ENCODE measurements at regions not wholly inside any gene's neighbourhood (a gene's known extent, or its start where the extent isn't known, plus 50 kb on each side); places are given as distances from the start of the nearest gene placed in this dataset.

DNA sequence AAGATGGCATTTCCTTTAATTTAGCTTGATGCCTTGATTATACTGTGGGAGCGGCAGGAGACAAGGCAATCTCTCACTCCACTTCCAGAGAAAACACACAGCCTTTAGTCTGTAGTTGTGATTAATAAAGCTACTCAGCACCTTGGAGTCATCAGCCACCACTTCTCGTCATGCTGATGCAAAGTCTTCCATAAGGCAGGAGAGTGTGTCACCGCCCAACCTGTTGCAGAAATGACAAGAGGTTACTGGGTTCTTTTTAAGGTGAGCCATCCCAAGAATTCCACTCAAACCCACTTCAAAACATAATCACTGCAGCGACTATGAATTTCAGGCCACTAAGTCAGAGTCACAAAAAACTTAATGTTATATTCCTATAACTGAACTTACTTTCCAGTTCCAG is 223.9 kb upstream of the TOX3 start:
- Histone ChIP-seq H3K27me3 (replicated peaks) (no peaks in the 10 kb centered on the region), H3K36me3 (replicated peaks) (no peaks in the 10 kb centered on the region), H3K4me3 (ENCODE audit: low read depth, low read length) (no peak overlapping the region), H3K27ac (no peak overlapping the region)
- in situ Hi-C loops (cut with HindIII; ENCODE audit: low pct_ligation_motif_present, low sequenced_read_pairs) = no loop called here
- TF ChIP-seq, protein P1, sequence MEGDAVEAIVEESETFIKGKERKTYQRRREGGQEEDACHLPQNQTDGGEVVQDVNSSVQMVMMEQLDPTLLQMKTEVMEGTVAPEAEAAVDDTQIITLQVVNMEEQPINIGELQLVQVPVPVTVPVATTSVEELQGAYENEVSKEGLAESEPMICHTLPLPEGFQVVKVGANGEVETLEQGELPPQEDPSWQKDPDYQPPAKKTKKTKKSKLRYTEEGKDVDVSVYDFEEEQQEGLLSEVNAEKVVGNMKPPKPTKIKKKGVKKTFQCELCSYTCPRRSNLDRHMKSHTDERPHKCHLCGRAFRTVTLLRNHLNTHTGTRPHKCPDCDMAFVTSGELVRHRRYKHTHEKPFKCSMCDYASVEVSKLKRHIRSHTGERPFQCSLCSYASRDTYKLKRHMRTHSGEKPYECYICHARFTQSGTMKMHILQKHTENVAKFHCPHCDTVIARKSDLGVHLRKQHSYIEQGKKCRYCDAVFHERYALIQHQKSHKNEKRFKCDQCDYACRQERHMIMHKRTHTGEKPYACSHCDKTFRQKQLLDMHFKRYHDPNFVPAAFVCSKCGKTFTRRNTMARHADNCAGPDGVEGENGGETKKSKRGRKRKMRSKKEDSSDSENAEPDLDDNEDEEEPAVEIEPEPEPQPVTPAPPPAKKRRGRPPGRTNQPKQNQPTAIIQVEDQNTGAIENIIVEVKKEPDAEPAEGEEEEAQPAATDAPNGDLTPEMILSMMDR (IDR thresholded peaks at IDR 0.05; ENCODE audit: low read depth, low read length, missing control alignments) = no peak
- DNase-seq = no peak

DNA sequence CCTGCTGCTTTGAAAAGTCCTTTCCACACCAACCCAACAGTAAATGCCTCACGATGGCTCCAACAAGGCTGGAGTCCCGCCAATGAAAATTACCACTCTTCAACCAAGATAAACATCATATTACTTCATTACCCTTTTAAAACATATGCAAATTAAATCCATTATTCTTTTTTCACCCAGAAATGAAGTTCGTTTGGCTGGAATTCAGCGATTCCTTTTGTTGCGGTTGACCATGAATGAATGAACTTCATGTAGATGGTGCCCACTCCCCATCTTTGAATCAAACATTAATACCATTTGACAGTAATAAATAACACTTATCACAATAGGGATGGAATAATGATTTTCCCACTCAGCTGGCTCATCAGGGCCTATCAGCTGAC is 211.5 kb upstream of the TOX3 start:
- Histone ChIP-seq H3K27me3 (replicated peaks) (no peaks in the 10 kb centered on the region), H3K4me3 (ENCODE audit: low read depth, low read length) (no peak overlapping the region), H3K27ac (no peak overlapping the region), H3K36me3 (replicated peaks) (no peaks in the 10 kb centered on the region)
- TF ChIP-seq, protein P1 (IDR thresholded peaks at IDR 0.05; ENCODE audit: low read depth, low read length, missing control alignments) = no peak
- DNase-seq = no peak
- in situ Hi-C loops (cut with HindIII; ENCODE audit: low pct_ligation_motif_present, low sequenced_read_pairs) = no loop called here

DNA sequence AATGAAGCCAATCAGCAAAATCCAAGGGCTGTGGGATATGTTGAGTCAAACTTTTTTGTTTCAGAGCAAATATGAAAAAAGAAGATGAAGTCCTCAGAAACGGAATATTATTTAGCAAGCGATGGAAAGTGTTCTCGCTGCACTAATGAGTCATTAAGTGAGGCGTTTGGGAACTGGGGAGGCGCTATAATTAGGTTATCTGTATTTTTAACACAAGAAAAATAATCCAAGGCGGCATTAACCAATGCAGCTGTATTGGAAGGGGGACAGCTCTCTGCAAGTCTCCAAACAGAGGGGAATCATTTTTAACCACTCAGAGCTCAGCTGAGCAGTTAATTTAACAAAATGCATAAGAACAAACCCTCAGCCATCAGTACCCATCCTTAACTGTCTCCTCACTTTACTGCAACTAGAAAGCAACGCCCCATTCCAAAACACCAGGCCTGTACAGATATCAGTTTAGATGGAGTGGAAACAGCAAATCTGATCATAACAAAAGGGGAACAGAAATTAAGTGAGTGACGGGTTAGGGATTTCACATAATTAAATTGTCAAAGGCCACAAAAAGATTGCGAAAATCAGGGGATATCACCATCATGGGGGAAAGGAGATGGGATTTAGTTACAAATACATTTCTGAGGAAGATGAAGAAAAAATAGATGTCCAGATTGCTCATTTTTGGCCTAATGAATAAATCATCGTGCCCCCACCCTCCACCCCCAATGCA is 211.0 kb upstream of the TOX3 start:
- no peaks in the 10 kb centered on the region for H3K36me3 ChIP-seq (replicated peaks)
- in situ Hi-C loops (cut with HindIII; ENCODE audit: low pct_ligation_motif_present, low sequenced_read_pairs) = no loop called here
- no peak for DNase-seq

DNA sequence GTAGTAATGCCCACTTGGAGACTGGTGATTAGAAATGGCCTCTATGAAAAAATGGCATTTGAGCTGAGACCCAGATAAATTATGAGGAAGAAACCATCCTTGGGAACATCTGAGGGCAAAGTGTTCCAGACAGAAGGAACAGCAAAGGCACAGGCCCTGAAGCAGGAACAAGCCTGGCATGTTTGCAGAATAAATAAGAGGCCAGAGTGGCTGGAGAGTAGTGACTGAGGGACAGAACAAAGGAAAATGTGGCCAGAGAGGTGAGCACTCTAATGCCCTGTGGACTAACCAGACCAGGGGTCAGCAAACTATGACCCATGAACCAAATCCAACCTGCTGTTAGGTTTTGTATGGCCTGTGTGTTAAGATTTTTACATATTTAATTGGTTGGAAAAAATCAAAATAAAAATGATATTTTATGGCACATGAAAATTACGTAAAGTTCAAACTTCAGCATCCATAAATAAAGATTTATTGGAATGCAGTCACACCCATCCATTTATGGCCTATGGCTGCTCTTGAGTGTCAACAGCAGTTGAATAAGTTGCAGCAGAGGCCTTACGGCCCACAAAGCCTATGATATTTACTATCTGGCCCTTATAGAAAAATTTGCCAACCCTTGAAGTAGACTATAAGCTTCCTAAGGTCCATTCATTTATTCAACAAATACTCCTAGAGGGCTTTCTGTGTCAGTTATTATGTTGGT is 210.0 kb upstream of the TOX3 start:
- no peak overlapping the region for H3K4me3 ChIP-seq (ENCODE audit: low read depth, low read length)
- TF ChIP-seq, protein P1 (IDR thresholded peaks at IDR 0.05; ENCODE audit: low read depth, low read length, missing control alignments) = no peak
- H3K27ac ChIP-seq = no peak overlapping the region
- no peaks in the 10 kb centered on the region for H3K27me3 ChIP-seq (replicated peaks)
- H3K36me3 ChIP-seq (replicated peaks) = no peaks in the 10 kb centered on the region
- no peak for DNase-seq
- in situ Hi-C loops (cut with HindIII; ENCODE audit: low pct_ligation_motif_present, low sequenced_read_pairs) = no loop called here

More for the DNA sequence above, 211.0 kb upstream of the TOX3 start:
- TF ChIP-seq, protein P1 (IDR thresholded peaks at IDR 0.05; ENCODE audit: low read depth, low read length, missing control alignments) = no peak
- no peak overlapping the region for H3K4me3 ChIP-seq (ENCODE audit: low read depth, low read length)
- no peaks in the 10 kb centered on the region for H3K27me3 ChIP-seq (replicated peaks)
- no peak overlapping the region for H3K27ac ChIP-seq

DNA sequence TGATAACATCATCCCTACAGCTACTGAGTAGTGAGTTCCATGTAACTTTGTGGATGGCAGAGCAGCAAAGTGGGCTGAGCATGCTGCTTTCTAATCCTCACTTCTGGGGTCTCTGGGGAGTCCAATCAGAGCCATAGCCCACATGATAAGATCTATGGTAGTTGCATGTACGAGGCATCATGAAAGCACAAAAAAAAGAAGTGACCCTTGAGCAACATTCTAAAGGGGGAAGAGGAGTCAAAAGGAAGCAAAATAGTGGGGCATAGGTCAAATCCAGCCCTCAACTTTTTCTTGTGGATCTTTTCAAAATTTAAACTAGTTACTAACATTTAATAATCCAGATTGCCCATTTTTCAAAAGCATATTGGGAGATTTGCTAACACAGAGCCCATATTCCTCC is 208.5 kb upstream of the TOX3 start:
- no peak for DNase-seq
- TF ChIP-seq, protein P1 (IDR thresholded peaks at IDR 0.05; ENCODE audit: low read depth, low read length, missing control alignments) = no peak
- H3K4me3 ChIP-seq (ENCODE audit: low read depth, low read length) = no peak overlapping the region
- H3K27ac ChIP-seq = no peak overlapping the region
- H3K36me3 ChIP-seq (replicated peaks) = no peaks in the 10 kb centered on the region
- no peaks in the 10 kb centered on the region for H3K27me3 ChIP-seq (replicated peaks)
- in situ Hi-C loops (cut with HindIII; ENCODE audit: low pct_ligation_motif_present, low sequenced_read_pairs) = no loop called here

Measured in brain microvascular endothelial cell (primary cell).